PC-3 (cell line): ENCODE measurements at regions not wholly inside any gene's neighbourhood (a gene's known extent, or its start where the extent isn't known, plus 50 kb on each side); places are given as distances from the start of the nearest gene placed in this dataset.

Experiments used
- ATAC-seq: fragments of 200-7000 bp; cut with Tn5 transposase; 2 replicates; pipeline ENCODE4 v1.9.1; 2020; ENCODE audit warnings: mild to moderate bottlenecking, moderate library complexity
- BruUV-seq: library from RNA; stranded (reverse); fragments of 400-500 nt; replicated peaks from 2 replicates; lab custom pipeline; 2021; lab: Mats Ljungman, UMichigan
- CTCF ChIA-PET: fragments of 300-600 bp; sonication (Branson Sonifier 250); formaldehyde crosslinking; loops from one replicate; lab custom pipeline; 2022; ENCODE audit warnings: antibody characterized with exemption; lab: Charles Lee
- POLR2A ChIA-PET: fragments of 300-600 bp; sonication (Branson Sonifier 250); formaldehyde crosslinking; loops from one replicate; lab custom pipeline; 2022; ENCODE audit warnings: antibody characterized with exemption; ENCODE audit not compliant: unreplicated experiment; lab: Charles Lee
- DNase-seq: peaks from one replicate; pipeline ENCODE4 v3.0.0-alpha.2; 2015
- H2AFZ ChIP-seq: fragments of 300-600 bp; sonication (generic); 2 replicates; pipeline ENCODE4 v1.6.0; 2016; ENCODE audit warnings: antibody characterized with exemption, low read length
- H3F3A ChIP-seq: fragments of 300-600 bp; sonication (generic); one replicate; pipeline ENCODE4 v1.6.0; 2017; ENCODE audit warnings: antibody characterized with exemption, low read length, control low read depth, mild to moderate bottlenecking; ENCODE audit not compliant: unreplicated experiment
- H3K27ac ChIP-seq: fragments of 300-600 bp; sonication (generic); 2 replicates; pipeline ENCODE4 v1.5.1; 2016; ENCODE audit warnings: mild to moderate bottlenecking, low read length
- H3K27me3 ChIP-seq: fragments of 300-600 bp; sonication (generic); 2 replicates; pipeline ENCODE4 v1.6.1; 2016; ENCODE audit warnings: low read length, mixed read lengths
- H3K36me3 ChIP-seq: fragments of 300-600 bp; sonication (generic); 2 replicates; pipeline ENCODE4 v1.6.1; 2016; ENCODE audit warnings: low read depth, mixed run types, low read length, mixed read lengths
- H3K4me1 ChIP-seq: fragments of 300-600 bp; sonication (generic); 2 replicates; pipeline ENCODE4 v1.5.1; 2016; ENCODE audit warnings: low read length; ENCODE audit not compliant: insufficient read depth
- H3K4me2 ChIP-seq: fragments of 300-600 bp; sonication (generic); 2 replicates; pipeline ENCODE4 v1.6.0; 2016; ENCODE audit warnings: low read length
- H3K4me3 ChIP-seq: fragments of 300-600 bp; sonication (generic); 2 replicates; pipeline ENCODE4 v1.5.1; 2016; ENCODE audit warnings: mild to moderate bottlenecking, low read length, mixed read lengths
- H3K79me2 ChIP-seq: fragments of 300-600 bp; sonication (generic); 2 replicates; pipeline ENCODE4 v1.6.1; 2017; ENCODE audit warnings: low read length, mixed read lengths
- H3K9ac ChIP-seq: fragments of 300-600 bp; sonication (generic); 2 replicates; pipeline ENCODE4 v1.6.0; 2016; ENCODE audit warnings: mild to moderate bottlenecking, low read length
- H3K9me2 ChIP-seq: fragments of 300-600 bp; sonication (generic); replicated peaks from 2 replicates; pipeline ENCODE4 v1.6.1; 2016; ENCODE audit warnings: mixed run types, low read length, mixed read lengths
- H3K9me3 ChIP-seq: fragments of 300-600 bp; sonication (generic); 2 replicates; pipeline ENCODE4 v1.6.1; 2016; ENCODE audit warnings: low read length, mixed read lengths
- H4K20me1 ChIP-seq: fragments of 300-600 bp; sonication (generic); 2 replicates; pipeline ENCODE4 v1.6.1; 2016; ENCODE audit warnings: low read length, mixed read lengths
- EZH2 ChIP-seq: fragments of 300-600 bp; sonication (generic); IDR thresholded peaks from one replicate; pipeline ENCODE4 v1.6.1; 2017; ENCODE audit warnings: antibody characterized with exemption, mild to moderate bottlenecking, low read length; ENCODE audit not compliant: unreplicated experiment
- EZH2phosphoT487 ChIP-seq: fragments of 300-600 bp; sonication (generic); IDR thresholded peaks from 2 replicates; pipeline ENCODE4 v1.6.1; 2018; ENCODE audit warnings: mild to moderate bottlenecking, antibody characterized with exemption, low read length, borderline replicate concordance
- intact Hi-C: fragments of 100-400 bp; cut with micrococcal nuclease; formaldehyde crosslinking; loops from 2 replicates; pipeline ENCODE4 v1.9.0; 2023
- TF ChIP-seq, protein P1 (sequence below): fragments of 300-600 bp; sonication (generic); conservative IDR thresholded peaks from 2 replicates; pipeline ENCODE4 v1.5.1; 2017; ENCODE audit warnings: antibody characterized with exemption, low read depth, mild to moderate bottlenecking, low read length

DNA sequence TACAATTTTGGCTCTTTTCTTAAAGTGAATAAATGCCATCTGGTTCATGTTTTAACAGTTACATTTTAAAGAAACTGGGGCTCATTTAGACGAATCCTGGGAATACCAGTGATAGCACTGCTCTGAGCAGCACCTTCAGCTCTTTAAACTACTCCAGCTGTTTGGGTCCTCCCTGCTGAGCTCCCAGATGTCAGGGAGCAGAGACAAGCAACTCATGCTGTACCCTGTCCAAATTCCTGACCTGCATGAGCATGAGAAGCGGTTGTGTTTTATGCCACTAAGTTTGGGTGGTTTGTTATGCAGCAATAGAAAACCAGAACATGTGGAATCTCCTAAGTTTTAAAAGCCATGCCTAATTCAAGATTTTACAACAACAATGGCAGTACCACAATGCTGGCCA lies 90.0 kb downstream of the FDX1 start:
- intact Hi-C loops, result no loop called here
- BruUV-seq, result no TSS peak
- Histone ChIP-seq H3K4me2 (no peak overlapping the region), H3K9ac (no peak overlapping the region), H3K4me3 (no peak overlapping the region), H3K36me3 (no peaks in the 10 kb centered on the region), H3K27ac (no peak overlapping the region), H3K27me3 (peaks cover 46% of the 10 kb centered on the region), H3K9me3 (no peaks in the 10 kb centered on the region), H3K4me1 (no peaks in the 10 kb centered on the region), H3F3A (no peaks in the 10 kb centered on the region), H3K9me2 (no peaks in the 10 kb centered on the region), H4K20me1 (no peaks in the 10 kb centered on the region), H2AFZ (no peak overlapping the region), H3K79me2 (no peaks in the 10 kb centered on the region)
- CTCF ChIA-PET, result no interaction called here
- ATAC-seq (no peak), DNase-seq (no peak)
- TF ChIP-seq EZH2, result no peak
- TF ChIP-seq, protein P1, sequence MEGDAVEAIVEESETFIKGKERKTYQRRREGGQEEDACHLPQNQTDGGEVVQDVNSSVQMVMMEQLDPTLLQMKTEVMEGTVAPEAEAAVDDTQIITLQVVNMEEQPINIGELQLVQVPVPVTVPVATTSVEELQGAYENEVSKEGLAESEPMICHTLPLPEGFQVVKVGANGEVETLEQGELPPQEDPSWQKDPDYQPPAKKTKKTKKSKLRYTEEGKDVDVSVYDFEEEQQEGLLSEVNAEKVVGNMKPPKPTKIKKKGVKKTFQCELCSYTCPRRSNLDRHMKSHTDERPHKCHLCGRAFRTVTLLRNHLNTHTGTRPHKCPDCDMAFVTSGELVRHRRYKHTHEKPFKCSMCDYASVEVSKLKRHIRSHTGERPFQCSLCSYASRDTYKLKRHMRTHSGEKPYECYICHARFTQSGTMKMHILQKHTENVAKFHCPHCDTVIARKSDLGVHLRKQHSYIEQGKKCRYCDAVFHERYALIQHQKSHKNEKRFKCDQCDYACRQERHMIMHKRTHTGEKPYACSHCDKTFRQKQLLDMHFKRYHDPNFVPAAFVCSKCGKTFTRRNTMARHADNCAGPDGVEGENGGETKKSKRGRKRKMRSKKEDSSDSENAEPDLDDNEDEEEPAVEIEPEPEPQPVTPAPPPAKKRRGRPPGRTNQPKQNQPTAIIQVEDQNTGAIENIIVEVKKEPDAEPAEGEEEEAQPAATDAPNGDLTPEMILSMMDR, result no peak
- TF ChIP-seq EZH2phosphoT487, result no peak
- POLR2A ChIA-PET, result no interaction called here

DNA sequence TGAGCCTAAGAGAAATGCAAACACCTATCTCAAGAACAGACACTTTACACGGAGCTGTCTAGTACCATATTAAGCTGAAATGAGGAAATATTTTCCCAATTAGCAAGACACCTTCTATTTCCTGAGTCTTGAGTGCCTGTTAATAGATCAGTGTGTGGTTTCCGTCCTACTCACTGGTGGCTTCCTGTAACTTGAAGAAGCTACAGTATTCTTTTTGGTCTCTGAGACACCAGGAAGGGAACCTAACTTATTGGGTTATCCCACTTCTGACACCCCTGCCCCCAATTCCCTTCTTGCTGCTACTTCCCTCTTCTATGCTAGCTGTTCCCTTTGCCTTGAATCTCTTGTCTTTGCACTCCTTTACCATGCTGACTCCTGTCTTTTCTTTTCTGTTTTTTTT lies 92.7 kb downstream of the FDX1 start:
- Histone ChIP-seq H2AFZ (no peak overlapping the region), H3K27me3 (peaks cover 25% of the 10 kb centered on the region; the same call in 1 of the 2 replicates), H3K27ac (no peak overlapping the region), H3K4me2 (no peak overlapping the region), H3K4me1 (no peaks in the 10 kb centered on the region), H3K4me3 (no peak overlapping the region), H3K9me2 (no peaks in the 10 kb centered on the region), H3F3A (no peaks in the 10 kb centered on the region), H3K9ac (no peak overlapping the region), H3K79me2 (no peaks in the 10 kb centered on the region), H4K20me1 (no peaks in the 10 kb centered on the region), H3K9me3 (no peaks in the 10 kb centered on the region), H3K36me3 (no peaks in the 10 kb centered on the region)
- no peak for TF ChIP-seq EZH2phosphoT487
- no peak for TF ChIP-seq EZH2
- TF ChIP-seq, protein P1, result no peak
- intact Hi-C loops, result no loop called here
- DNase-seq (no peak), ATAC-seq (no peak)
- BruUV-seq, result no TSS peak
- ChIA-PET CTCF (no interaction called here), POLR2A (no interaction called here)

DNA sequence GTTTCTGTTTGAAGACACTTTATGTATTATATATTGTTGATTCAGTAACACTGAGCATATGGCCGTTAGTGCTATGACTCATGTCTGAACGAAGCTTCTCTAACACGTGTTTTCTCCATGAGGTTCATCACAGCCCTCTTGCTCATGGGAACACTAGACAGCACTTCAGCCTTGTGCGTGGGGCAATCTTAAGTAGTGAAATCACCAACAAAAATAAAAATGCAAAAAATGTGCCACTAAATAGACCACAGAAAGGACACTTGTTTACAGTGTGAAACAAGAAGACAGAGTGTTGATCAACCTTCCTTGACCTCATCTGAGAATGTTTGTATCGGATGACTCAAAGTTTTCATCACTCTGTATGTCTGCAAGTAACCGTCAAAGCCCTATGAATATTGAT lies 94.5 kb downstream of the FDX1 start:
- Histone ChIP-seq H3K4me3 (no peak overlapping the region), H3K79me2 (no peaks in the 10 kb centered on the region), H3F3A (no peaks in the 10 kb centered on the region), H3K9me3 (no peaks in the 10 kb centered on the region), H3K36me3 (no peaks in the 10 kb centered on the region), H3K4me2 (no peak overlapping the region), H3K27me3 (peaks cover 25% of the 10 kb centered on the region; the same call in 1 of the 2 replicates), H3K27ac (no peak overlapping the region), H3K9ac (no peak overlapping the region), H4K20me1 (no peaks in the 10 kb centered on the region), H3K9me2 (no peaks in the 10 kb centered on the region), H2AFZ (no peak overlapping the region), H3K4me1 (no peaks in the 10 kb centered on the region)
- CTCF ChIA-PET, result no interaction called here
- peak; percentile 14 for DNase-seq
- intact Hi-C loops, result no loop called here
- peak; percentile 46 for ATAC-seq
- POLR2A ChIA-PET, result no interaction called here
- TF ChIP-seq, protein P1, result no peak
- no peak for TF ChIP-seq EZH2
- no peak for TF ChIP-seq EZH2phosphoT487
- BruUV-seq, result no TSS peak
